GM23338 (cell line): ENCODE measurements at regions not wholly inside any gene's neighbourhood (a gene's known extent, or its start where the extent isn't known, plus 50 kb on each side); places are given as distances from the start of the nearest gene placed in this dataset.

ENCODE experiments used
- ATAC-seq: fragments of 200-7000 bp; cut with Tn5 transposase; 3 replicates; pipeline ENCODE4 v1.9.1; 2020
- DNase-seq: peaks from one replicate; pipeline ENCODE4 v3.0.0-alpha.2; 2015; ENCODE audit warnings: low spot score
- H2AFZ ChIP-seq: fragments of 200-600 bp; sonication (generic); 2 replicates; pipeline ENCODE4 v1.8.0; 2016; ENCODE audit warnings: antibody characterized with exemption, mild to moderate bottlenecking, moderate library complexity
- H3F3A ChIP-seq: fragments of 200-600 bp; sonication (generic); replicated peaks from 2 replicates; pipeline ENCODE4 v1.8.0; 2017; ENCODE audit warnings: antibody characterized with exemption, mixed run types, low read depth
- H3K27ac ChIP-seq: fragments of 200-600 bp; sonication (generic); 2 replicates; pipeline ENCODE4 v1.6.1; 2016; ENCODE audit warnings: low read depth
- H3K27me3 ChIP-seq: fragments of 200-600 bp; sonication (generic); 2 replicates; pipeline ENCODE4 v1.8.0; 2016; ENCODE audit warnings: mild to moderate bottlenecking, mixed run types, moderate library complexity; ENCODE audit not compliant: insufficient read depth
- H3K36me3 ChIP-seq: fragments of 200-600 bp; sonication (generic); 2 replicates; pipeline ENCODE4 v1.8.0; 2016; ENCODE audit warnings: mild to moderate bottlenecking; ENCODE audit not compliant: insufficient read depth
- H3K4me1 ChIP-seq: fragments of 200-600 bp; sonication (generic); 2 replicates; pipeline ENCODE4 v1.8.0; 2016; ENCODE audit warnings: mild to moderate bottlenecking, moderate library complexity; ENCODE audit not compliant: insufficient read depth
- H3K4me2 ChIP-seq: fragments of 200-600 bp; sonication (generic); 2 replicates; pipeline ENCODE4 v1.7.1; 2017; ENCODE audit warnings: mixed run types
- H3K4me3 ChIP-seq: fragments of 200-600 bp; sonication (generic); 2 replicates; pipeline ENCODE4 v1.6.1; 2016; ENCODE audit warnings: mixed run types
- H3K79me2 ChIP-seq: fragments of 200-600 bp; sonication (generic); replicated peaks from 2 replicates; pipeline ENCODE4 v1.8.0; 2017; ENCODE audit warnings: mild to moderate bottlenecking; ENCODE audit not compliant: insufficient read depth
- H3K9me2 ChIP-seq: fragments of 200-600 bp; sonication (generic); 2 replicates; pipeline ENCODE4 v1.8.0; 2017; ENCODE audit not compliant: insufficient read depth
- H4K20me1 ChIP-seq: fragments of 200-600 bp; sonication (generic); replicated peaks from 2 replicates; pipeline ENCODE4 v1.8.0; 2017; ENCODE audit warnings: mild to moderate bottlenecking; ENCODE audit not compliant: insufficient read depth
- H3K27ac Mint-ChIP-seq: 2 replicates; pipeline ENCODE4 v1.8.0; 2020; ENCODE audit warnings: inconsistent platforms, mild to moderate bottlenecking, moderate library complexity, mixed read lengths
- H3K27me3 Mint-ChIP-seq: 3 replicates; pipeline ENCODE4 v1.8.0; 2022; ENCODE audit warnings: low read depth, mild to moderate bottlenecking, moderate library complexity, mixed read lengths, inconsistent platforms; ENCODE audit not compliant: insufficient read depth, poor library complexity
- H3K36me3 Mint-ChIP-seq: 3 replicates; pipeline ENCODE4 v1.8.0; 2021; ENCODE audit warnings: low read depth, mild to moderate bottlenecking, inconsistent platforms, moderate library complexity, mixed read lengths
- H3K4me1 Mint-ChIP-seq: 3 replicates; pipeline ENCODE4 v1.8.0; 2020; ENCODE audit warnings: mild to moderate bottlenecking, inconsistent platforms, mixed read lengths
- H3K4me3 Mint-ChIP-seq: 3 replicates; pipeline ENCODE4 v1.8.0; 2021; ENCODE audit warnings: moderate library complexity, mild to moderate bottlenecking, inconsistent platforms, mixed read lengths
- H3K9me3 Mint-ChIP-seq: 3 replicates; pipeline ENCODE4 v1.8.0; 2020; ENCODE audit warnings: moderate library complexity, mild to moderate bottlenecking, inconsistent platforms, mixed read lengths
- CREB1 ChIP-seq: fragments of 250-450 bp; sonication (Bioruptor Pico); IDR thresholded peaks from 2 replicates; pipeline ENCODE4 v1.5.0; 2020; ENCODE audit warnings: low read depth, mild to moderate bottlenecking, moderate library complexity
- CTCF ChIP-seq, 2 experiments: fragments of 200-600 bp in 1 of 2; sonication (generic) in 1 of 2; conservative IDR thresholded peaks; 2 replicates each; pipeline versions ENCODE4 v1.5.1 to v1.6.1; 2016 to 2017; ENCODE audit warnings: antibody characterized with exemption in 2 of 2, low read depth in 2 of 2, mild to moderate bottlenecking in 2 of 2, moderate library complexity in 1 of 2
- ETS1 ChIP-seq: IDR thresholded peaks from 2 replicates; pipeline ENCODE4 v1.6.1; 2016; ENCODE audit warnings: antibody characterized with exemption
- EZH2 ChIP-seq: fragments of 200-600 bp; sonication (generic); IDR thresholded peaks from one replicate; pipeline ENCODE4 v1.8.0; 2017; ENCODE audit warnings: antibody characterized with exemption, mild to moderate bottlenecking, low read depth; ENCODE audit not compliant: unreplicated experiment
- EZH2phosphoT487 ChIP-seq: fragments of 200-600 bp; sonication (generic); IDR thresholded peaks from one replicate; pipeline ENCODE4 v1.8.1; 2018; ENCODE audit warnings: antibody characterized with exemption; ENCODE audit not compliant: unreplicated experiment
- JUNB ChIP-seq: IDR thresholded peaks from one replicate; pipeline ENCODE4 v1.6.1; 2016; ENCODE audit warnings: antibody characterized with exemption; ENCODE audit not compliant: unreplicated experiment
- NANOG ChIP-seq: IDR thresholded peaks from 2 replicates; pipeline ENCODE4 v1.6.1; 2016; ENCODE audit warnings: antibody characterized with exemption, borderline replicate concordance
- POLR2AphosphoS5 ChIP-seq: IDR thresholded peaks from 2 replicates; pipeline ENCODE4 v1.6.1; 2016; ENCODE audit warnings: antibody characterized with exemption, low read depth
- STAT1 ChIP-seq: IDR thresholded peaks from one replicate; pipeline ENCODE4 v1.6.1; 2016; ENCODE audit warnings: antibody characterized with exemption; ENCODE audit not compliant: unreplicated experiment
- ZNF114 ChIP-seq: fragments of 250-450 bp; sonication (Bioruptor Pico); IDR thresholded peaks from 2 replicates; pipeline ENCODE4 v1.5.0; 2020; ENCODE audit warnings: mild to moderate bottlenecking, moderate library complexity
- ZNF331 ChIP-seq: fragments of 250-450 bp; sonication (Bioruptor Pico); IDR thresholded peaks from 2 replicates; pipeline ENCODE4 v1.5.0; 2020; ENCODE audit warnings: low read depth, mild to moderate bottlenecking, moderate library complexity
- ZNF462 ChIP-seq: fragments of 250-450 bp; sonication (Bioruptor Pico); IDR thresholded peaks from 2 replicates; pipeline ENCODE4 v1.5.0; 2020; ENCODE audit warnings: mild to moderate bottlenecking, moderate library complexity
- TF ChIP-seq, protein P1 (sequence below): IDR thresholded peaks from one replicate; pipeline ENCODE4 v1.6.1; 2018; ENCODE audit warnings: antibody characterized with exemption; ENCODE audit not compliant: unreplicated experiment

DNA sequence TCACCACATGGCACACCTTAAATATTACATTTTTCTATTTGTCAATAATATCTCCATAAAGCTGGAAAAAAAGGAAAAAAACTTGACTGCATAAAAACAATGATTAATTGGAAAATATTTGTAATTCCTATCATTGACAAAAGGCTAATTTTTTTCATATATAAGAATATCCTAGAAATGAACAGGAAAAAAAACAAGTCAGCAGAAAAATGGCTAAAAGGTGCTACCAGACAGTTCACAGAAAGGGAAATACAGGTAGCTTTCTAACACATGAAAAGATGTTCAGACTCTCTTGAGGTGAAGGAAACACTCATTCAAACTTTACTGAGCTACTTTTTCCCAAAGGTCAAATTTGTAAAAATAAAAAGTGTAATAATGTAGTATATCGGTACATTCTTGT lies 104.1 kb upstream of the SCAF8 start:
- H3K36me3 ChIP-seq = no peaks in the 10 kb centered on the region
- no peak for TF ChIP-seq POLR2AphosphoS5
- no peak for TF ChIP-seq EZH2phosphoT487
- TF ChIP-seq, protein P1, sequence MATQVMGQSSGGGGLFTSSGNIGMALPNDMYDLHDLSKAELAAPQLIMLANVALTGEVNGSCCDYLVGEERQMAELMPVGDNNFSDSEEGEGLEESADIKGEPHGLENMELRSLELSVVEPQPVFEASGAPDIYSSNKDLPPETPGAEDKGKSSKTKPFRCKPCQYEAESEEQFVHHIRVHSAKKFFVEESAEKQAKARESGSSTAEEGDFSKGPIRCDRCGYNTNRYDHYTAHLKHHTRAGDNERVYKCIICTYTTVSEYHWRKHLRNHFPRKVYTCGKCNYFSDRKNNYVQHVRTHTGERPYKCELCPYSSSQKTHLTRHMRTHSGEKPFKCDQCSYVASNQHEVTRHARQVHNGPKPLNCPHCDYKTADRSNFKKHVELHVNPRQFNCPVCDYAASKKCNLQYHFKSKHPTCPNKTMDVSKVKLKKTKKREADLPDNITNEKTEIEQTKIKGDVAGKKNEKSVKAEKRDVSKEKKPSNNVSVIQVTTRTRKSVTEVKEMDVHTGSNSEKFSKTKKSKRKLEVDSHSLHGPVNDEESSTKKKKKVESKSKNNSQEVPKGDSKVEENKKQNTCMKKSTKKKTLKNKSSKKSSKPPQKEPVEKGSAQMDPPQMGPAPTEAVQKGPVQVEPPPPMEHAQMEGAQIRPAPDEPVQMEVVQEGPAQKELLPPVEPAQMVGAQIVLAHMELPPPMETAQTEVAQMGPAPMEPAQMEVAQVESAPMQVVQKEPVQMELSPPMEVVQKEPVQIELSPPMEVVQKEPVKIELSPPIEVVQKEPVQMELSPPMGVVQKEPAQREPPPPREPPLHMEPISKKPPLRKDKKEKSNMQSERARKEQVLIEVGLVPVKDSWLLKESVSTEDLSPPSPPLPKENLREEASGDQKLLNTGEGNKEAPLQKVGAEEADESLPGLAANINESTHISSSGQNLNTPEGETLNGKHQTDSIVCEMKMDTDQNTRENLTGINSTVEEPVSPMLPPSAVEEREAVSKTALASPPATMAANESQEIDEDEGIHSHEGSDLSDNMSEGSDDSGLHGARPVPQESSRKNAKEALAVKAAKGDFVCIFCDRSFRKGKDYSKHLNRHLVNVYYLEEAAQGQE = no peak
- TF ChIP-seq NANOG = no peak
- TF ChIP-seq EZH2 = no peak
- no peak for TF ChIP-seq CREB1
- no peak for TF ChIP-seq ETS1
- TF ChIP-seq ZNF331 = no peak
- TF ChIP-seq ZNF462 (CRISPR knock-in tag) = no peak
- no peak for TF ChIP-seq ZNF114 (CRISPR knock-in tag)
- TF ChIP-seq JUNB = no peak
- no peak for TF ChIP-seq CTCF (conservative IDR thresholded peaks at IDR 0.05; ENCODE audit: low read depth in 2 of 2)
- TF ChIP-seq STAT1 = no peak
- no peak overlapping the region for H3K4me3 ChIP-seq
- DNase-seq (no peak), ATAC-seq (no peak)
- no peak overlapping the region for H2AFZ ChIP-seq
- no peaks in the 10 kb centered on the region for H3K79me2 ChIP-seq
- H3K4me2 ChIP-seq = no peak overlapping the region
- no peaks in the 10 kb centered on the region for H3K4me1 ChIP-seq
- no peaks in the 10 kb centered on the region for H3K27me3 ChIP-seq
- no peaks in the 10 kb centered on the region for H3K4me1 Mint-ChIP-seq
- H3K9me2 ChIP-seq = no peaks in the 10 kb centered on the region
- no peak overlapping the region for H3K27ac ChIP-seq
- H3F3A ChIP-seq = no peaks in the 10 kb centered on the region
- H3K27me3 Mint-ChIP-seq = peaks cover 4% of the 10 kb centered on the region
- no peaks in the 10 kb centered on the region for H3K36me3 Mint-ChIP-seq
- no peaks in the 10 kb centered on the region for H3K9me3 Mint-ChIP-seq
- no peak overlapping the region for H3K4me3 Mint-ChIP-seq
- no peaks in the 10 kb centered on the region for H4K20me1 ChIP-seq
- no peak overlapping the region for H3K27ac Mint-ChIP-seq
